Esophagus muscularis mucosa (tissue), 4 donors: ENCODE measurements at regions not wholly inside any gene's neighbourhood (a gene's known extent, or its start where the extent isn't known, plus 50 kb on each side); places are given as distances from the start of the nearest gene placed in this dataset.

ENCODE experiments used
- EP300 ChIP-seq: sonication (generic); formaldehyde crosslinking; IDR thresholded peaks from one replicate; pipeline ENCODE4 v1.6.1; 2017; ENCODE audit warnings: antibody characterized with exemption
- POLR2A ChIP-seq: fragments of 450-650 bp; IDR thresholded peaks from one replicate; pipeline ENCODE4 v1.6.1; 2017; ENCODE audit warnings: antibody characterized with exemption, moderate library complexity, mild to moderate bottlenecking, low read depth
- POLR2AphosphoS5 ChIP-seq, 2 donors: sonication (generic); formaldehyde crosslinking; IDR thresholded peaks; one replicate each; pipeline ENCODE4 v1.6.1; 2017; ENCODE audit warnings: antibody characterized with exemption in 2 of 2
- TF ChIP-seq, protein P1 (sequence below), 3 experiments: fragments of 200-600 bp in 2 of 3; fragments of 450-650 bp in 1 of 3; sonication (generic) in 2 of 3; IDR thresholded peaks; one replicate each; pipeline ENCODE4 v1.5.1; 2017 to 2019; ENCODE audit warnings: antibody characterized with exemption in 3 of 3, mild to moderate bottlenecking in 2 of 3, moderate library complexity in 1 of 3

- TF ChIP-seq POLR2A (no peak), POLR2AphosphoS5 (IDR thresholded peaks at IDR 0.05) (no peak), EP300 (no peak)
- TF ChIP-seq, protein P1, sequence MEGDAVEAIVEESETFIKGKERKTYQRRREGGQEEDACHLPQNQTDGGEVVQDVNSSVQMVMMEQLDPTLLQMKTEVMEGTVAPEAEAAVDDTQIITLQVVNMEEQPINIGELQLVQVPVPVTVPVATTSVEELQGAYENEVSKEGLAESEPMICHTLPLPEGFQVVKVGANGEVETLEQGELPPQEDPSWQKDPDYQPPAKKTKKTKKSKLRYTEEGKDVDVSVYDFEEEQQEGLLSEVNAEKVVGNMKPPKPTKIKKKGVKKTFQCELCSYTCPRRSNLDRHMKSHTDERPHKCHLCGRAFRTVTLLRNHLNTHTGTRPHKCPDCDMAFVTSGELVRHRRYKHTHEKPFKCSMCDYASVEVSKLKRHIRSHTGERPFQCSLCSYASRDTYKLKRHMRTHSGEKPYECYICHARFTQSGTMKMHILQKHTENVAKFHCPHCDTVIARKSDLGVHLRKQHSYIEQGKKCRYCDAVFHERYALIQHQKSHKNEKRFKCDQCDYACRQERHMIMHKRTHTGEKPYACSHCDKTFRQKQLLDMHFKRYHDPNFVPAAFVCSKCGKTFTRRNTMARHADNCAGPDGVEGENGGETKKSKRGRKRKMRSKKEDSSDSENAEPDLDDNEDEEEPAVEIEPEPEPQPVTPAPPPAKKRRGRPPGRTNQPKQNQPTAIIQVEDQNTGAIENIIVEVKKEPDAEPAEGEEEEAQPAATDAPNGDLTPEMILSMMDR (IDR thresholded peaks at IDR 0.05) = no peak
Measured at GRCh38 chr3:7847521-7847920, 654.1 kb upstream of the LMCD1 start.
